Hepatocyte (in vitro differentiated cells): ENCODE measurements at regions not wholly inside any gene's neighbourhood (a gene's known extent, or its start where the extent isn't known, plus 50 kb on each side); places are given as distances from the start of the nearest gene placed in this dataset.

Experiments
- CTCF ChIP-seq: fragments of 200-600 bp; sonication (generic); IDR thresholded peaks from 2 replicates; pipeline ENCODE4 v1.5.1; 2016; ENCODE audit warnings: antibody characterized with exemption, mild to moderate bottlenecking; ENCODE audit not compliant: poor library complexity
- EZH2 ChIP-seq: fragments of 200-600 bp; sonication (generic); IDR thresholded peaks from 2 replicates; pipeline ENCODE4 v1.6.1; 2016; ENCODE audit warnings: antibody characterized with exemption, mild to moderate bottlenecking, borderline replicate concordance
- EZH2phosphoT487 ChIP-seq: fragments of 200-600 bp; sonication (generic); IDR thresholded peaks from one replicate; pipeline ENCODE4 v1.6.1; 2018; ENCODE audit warnings: antibody characterized with exemption, mild to moderate bottlenecking, low read depth, moderate library complexity; ENCODE audit not compliant: unreplicated experiment, severe bottlenecking

GRCh38 chr14:42513837-42514236, 907.2 kb downstream of the LRFN5 start:
- TF ChIP-seq EZH2 (no peak), CTCF (no peak), EZH2phosphoT487 (no peak)
